HG02571 (cell line): ENCODE measurements at regions not wholly inside any gene's neighbourhood (a gene's known extent, or its start where the extent isn't known, plus 50 kb on each side); places are given as distances from the start of the nearest gene placed in this dataset.

ENCODE experiments used
- ATAC-seq: cut with Tn5 transposase; IDR thresholded peaks from one replicate; pipeline ENCODE4 v1.9.1; 2021; ENCODE audit warnings: mild to moderate bottlenecking, moderate library complexity; ENCODE audit not compliant: unreplicated experiment

- ATAC-seq: no peak
Observed at GRCh38 chr12:34188974-34189373, 166.7 kb downstream of the ALG10 start.

GRCh38 chr12:34190054-34190453 is 167.8 kb downstream of the ALG10 start:
- ATAC-seq: no peak

DNA sequence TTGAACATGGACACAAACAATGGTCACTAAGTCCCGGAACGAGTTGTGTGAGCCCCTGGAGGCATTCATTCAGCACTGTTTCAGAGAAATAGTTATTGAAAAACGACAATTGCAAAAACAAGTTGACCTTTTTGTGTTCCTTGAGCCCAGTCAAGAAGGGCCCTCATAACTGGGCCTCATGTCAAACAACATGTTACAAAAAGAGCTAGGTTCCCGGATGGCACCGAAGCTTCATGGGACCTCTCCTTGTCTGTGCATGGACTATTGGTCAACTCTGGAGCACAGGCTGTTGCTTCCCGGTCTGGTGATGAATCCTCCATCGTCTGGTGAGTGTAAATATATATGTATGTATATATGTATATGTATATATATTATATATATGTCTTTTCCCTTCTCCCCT is 176.6 kb downstream of the ALG10 start:
- no peak for ATAC-seq

DNA sequence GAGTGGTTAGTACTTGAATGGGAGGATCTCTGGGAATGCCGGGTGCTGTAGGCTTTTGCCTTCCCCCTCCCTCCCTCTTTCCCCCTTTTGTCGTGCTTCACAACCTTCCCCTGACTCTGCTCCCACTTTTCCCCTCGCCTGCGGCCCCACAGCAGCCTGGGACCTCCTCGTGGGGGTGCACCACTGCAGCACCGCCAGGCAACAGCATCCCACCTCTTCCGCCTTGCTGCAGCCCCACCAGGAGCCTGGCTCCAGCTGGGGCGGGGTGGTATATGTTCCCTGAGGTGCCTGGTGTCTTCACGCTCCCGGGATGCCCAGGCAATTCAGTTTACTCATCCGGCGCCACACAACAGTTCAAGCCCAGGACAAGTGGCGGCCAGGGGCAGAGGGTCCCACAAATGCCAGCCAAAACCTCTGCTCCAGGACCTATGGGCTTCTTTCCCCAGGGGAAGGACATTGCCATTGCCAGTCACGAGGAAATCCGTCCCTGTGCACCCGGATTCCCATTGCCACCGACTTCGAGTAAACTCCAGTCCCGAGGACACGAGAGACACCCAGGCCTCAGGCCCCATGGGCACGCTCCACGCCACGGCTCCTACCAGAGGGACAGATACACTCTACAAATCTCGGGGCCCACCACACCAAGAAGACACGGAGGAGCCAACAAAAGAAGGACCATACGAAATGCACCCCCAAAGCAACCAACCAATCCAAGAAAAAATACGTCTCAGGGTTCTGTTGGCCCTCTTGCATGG is 181.7 kb downstream of the ALG10 start:
- ATAC-seq: no peak

DNA sequence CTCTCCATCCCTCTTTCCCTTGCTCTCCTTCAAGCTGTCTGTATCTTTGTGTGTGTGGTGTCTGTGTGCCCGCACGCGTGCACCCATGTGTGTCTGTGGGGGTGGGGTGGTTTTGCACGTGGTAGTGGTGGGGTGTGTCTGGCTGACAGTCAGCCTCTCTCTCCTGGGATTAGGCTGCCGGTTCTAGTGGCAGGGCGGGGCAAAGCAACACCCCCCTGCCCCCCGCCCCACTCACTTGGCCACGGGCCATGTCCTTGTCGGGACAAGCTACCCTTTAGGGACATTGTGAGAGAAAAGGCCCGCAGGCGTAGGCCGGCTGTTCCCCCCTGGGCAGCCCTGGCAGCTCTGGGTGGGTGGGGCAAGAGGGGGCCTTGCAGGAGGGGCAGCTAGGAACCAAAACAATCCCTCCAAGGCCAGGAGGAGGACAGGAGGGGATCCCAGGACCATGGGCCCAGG is 182.6 kb downstream of the ALG10 start:
- ATAC-seq: no peak

DNA sequence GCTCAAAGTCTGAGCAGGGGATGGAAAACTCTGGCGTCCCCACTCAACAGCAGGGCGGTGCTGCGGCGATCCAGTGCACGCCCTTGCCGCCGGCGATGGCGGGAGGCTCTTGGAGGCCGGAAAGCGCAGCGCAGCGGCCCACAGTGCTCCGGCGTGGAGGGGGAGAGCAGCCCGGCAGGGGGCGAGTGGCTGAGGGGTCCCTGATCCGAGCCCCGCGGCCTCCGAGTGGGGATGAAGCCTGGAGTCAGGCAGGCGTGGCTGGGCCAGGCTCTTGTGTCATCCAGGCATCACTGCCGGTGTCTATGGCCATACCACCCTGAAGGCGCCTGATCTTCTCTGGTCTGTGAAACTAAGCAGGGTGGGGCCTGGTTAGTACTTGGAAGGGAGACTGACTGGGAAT is 183.1 kb downstream of the ALG10 start:
- ATAC-seq: no peak

GRCh38 chr12:34206061-34206785 is 183.9 kb downstream of the ALG10 start:
- no peak for ATAC-seq

GRCh38 chr12:34207858-34208257 is 185.6 kb downstream of the ALG10 start:
- ATAC-seq: no peak

- ATAC-seq: no peak
Observed at GRCh38 chr12:34208331-34209258, 186.3 kb downstream of the ALG10 start.

DNA sequence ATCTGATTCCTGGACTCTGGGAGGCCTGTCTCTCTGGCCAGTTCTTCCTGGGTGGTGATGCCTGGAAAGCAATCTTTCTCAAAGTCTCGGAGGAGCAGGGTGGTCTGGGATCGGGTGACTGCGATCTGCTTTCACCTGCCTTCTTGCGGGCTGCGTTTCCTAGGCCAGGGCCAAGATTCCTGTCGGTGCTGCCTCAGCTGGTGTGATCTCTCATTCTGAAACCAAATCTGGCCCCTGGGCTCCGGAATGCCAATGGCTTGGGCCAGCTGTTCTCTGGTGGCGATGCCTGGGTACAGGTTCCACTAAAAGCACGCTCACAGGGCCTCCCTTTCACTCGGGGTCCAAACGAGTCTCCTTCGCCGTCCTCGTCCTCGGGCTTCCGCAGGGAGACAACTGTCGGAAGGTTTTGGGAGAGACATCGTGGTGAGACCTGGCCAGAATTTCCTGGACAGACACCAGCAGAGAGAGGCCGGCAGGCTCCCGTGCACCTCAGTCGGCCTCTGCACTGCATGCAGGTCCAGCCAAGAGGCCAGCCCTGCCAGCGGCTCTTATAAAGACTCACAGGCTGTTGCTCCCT is 187.1 kb downstream of the ALG10 start:
- ATAC-seq: no peak

DNA sequence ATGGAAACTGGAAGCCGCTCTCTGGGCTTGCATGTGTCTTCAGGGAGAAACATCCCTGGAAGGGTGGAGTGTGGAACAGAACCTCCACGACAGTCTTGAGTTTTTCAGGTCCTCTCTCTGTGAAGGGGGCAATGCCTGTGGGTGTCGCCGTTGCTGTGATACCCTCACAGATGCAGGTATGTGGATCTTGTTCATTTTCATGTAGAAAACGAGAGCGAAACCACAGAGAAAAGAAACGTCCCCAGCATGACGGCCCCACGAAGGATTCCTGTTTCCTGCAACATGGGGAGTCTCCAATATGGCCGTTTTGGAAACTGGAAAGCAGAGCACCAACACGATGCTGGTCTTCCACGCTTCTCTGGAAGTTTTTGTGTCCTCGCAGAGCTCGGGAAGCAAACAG is 187.9 kb downstream of the ALG10 start:
- ATAC-seq: no peak

DNA sequence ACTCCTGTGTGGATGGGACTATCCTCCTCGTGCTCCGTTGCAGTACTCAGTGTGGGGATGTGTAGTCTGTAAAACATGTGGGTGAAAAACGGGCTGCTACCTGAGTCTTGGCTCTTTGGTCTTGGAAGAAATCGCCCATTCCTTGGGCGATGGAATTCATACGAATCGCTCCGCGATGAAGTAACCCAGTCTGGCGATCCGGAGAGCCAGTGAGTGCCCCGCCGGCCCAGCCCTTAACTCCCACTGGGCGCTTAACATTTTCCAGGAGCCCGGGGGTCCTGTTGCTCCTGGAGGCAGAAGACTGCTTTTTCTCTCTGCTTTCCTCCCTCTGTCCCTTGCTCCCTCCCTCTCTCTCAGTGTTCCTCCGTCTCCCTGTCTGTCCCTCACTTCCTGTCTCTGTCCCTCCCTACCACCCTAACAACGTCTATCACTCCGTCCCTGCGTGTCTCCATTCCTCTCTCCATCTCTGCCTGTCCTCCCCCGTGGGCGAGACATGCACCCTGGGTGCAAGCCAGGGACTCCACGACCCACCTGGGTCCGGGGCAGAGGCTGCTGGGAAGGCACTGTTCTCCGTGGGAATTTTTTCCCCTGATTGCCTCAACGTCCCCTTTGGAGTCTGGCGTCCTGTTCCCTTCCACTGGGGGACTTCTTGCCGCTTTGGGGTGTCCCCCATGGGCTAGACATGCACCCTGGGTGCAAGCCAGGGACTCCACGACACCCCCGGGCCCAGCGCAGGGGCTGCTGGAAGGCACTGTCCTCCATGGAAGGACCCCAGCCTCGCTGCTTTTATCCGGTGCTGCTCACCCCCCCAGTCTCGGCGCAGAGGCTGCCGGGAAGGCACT is 188.6 kb downstream of the ALG10 start:
- no peak for ATAC-seq

DNA sequence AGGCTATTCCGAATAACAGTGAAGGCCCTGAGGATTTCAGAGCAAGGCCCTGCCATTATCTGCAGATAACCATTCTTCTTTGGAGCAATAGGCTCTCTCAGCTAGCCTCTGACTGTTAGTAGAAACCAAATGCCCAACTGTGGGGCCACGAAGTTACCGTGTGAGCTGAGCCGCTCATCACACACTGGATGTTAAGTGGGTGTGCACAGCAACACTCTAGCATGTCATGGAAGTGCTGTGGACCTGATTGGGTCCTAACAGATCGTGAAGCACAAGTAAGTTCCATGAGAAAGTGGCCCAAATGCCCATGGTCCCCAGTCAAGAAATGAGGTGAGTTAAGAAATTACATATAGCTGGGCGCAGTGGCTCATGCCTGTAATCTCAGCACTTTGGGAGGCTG is 190.4 kb downstream of the ALG10 start:
- ATAC-seq: no peak

DNA sequence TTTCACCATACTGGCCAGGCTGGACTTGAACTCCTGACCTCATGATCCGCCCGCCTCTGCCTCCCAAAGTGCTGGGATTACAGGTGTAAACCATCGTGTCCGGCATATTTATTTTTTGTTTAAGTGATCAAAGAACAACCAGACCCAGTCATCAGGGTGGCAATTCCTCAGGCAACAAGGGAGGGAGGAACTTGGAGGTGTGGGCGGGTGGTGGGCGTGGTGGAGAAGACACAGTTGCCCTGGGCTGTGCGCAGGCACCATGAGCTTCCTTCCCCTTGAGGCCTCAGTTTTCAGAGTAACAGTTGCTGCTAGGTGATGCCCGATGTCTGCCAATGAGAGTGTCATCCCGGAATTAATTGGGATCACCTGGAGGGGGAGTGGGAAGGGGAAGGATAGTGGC is 191.7 kb downstream of the ALG10 start:
- no peak for ATAC-seq

DNA sequence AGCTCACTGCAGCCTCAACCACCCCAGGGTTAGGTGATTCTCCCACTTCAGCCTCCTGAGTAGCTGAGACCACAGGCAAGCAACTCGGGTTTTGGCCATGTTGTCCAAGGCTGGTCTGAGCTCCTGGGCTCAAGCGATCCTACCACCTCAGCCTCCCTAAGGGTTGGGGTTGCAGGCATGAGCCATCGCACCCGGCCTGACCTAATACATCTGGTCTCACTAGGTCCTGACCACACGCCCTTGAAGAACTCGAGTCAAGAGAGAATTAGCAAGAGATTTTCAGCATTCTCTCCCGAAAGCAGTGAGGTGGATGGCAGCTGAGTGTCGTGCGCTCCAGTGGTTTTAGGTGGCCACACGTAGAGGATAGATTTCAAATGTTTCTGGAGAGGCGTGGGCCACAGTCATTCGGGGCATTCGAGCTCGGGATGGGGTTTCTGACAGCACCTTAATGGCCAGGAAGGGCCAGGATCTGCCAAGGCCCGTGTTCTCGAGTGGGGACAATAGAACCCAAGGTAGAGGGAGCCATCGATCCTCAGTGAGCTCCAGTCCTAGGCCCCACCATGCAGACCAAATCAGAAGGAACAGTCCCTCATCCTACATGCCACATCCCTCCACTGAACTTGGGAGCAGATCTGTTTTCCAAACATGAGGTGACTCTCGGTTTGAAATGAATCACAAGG is 193.1 kb downstream of the ALG10 start:
- ATAC-seq: no peak

DNA sequence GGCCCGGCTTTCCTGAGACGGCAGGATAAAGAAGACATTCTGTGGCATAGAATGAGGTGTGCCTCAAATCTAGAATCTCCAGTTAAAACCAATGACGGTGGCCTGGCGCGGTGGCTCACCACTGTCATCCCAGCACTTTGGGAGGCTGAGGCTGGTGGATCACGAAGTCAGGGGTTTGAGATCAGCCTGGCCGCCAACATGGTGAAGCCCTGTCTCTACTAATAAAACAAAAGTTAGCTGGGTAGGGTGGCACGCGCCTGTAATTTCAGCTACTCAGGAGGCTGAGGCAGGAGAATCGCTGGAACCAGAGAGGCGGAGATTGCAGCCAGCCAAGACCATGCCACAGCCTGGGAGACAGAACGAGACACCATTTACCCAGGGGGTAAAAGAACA is 193.6 kb downstream of the ALG10 start:
- no peak for ATAC-seq

- no peak for ATAC-seq
Observed at GRCh38 chr12:34217660-34218059, 195.4 kb downstream of the ALG10 start.

- peak; percentile 66 for ATAC-seq
Observed at GRCh38 chr12:34218193-34219045, 196.1 kb downstream of the ALG10 start.
